Frontal cortex (tissue), 3 donors: ENCODE measurements at regions not wholly inside any gene's neighbourhood (a gene's known extent, or its start where the extent isn't known, plus 50 kb on each side); places are given as distances from the start of the nearest gene placed in this dataset.
"Not testable (repeated sequence)": the region's sequence is repeated elsewhere in the genome, so short reads cannot be mapped to it uniquely, and the experiment has no call there.

Source experiments
- DNase-seq, 2 donors: peaks; one replicate each; pipeline ENCODE4 v3.0.0; 2012; ENCODE audit warnings: low spot score in 2 of 2
- FAIRE-seq: peaks from 2 replicates; lab custom pipeline; 2012; peaks lifted over from hg19 to GRCh38; lab: Jason Lieb, UNC
- donor health status: control.
- donor health status: control.
- donor health status: control.

- no peak for DNase-seq
- no peak for FAIRE-seq
Observed at GRCh38 chr22:47366026-47366767, 603.7 kb downstream of the TBC1D22A start.

GRCh38 chr22:47361247-47361646 lies 598.8 kb downstream of the TBC1D22A start:
- DNase-seq (no peak), FAIRE-seq (no peak)

- no peak for DNase-seq
- no peak for FAIRE-seq
Observed at GRCh38 chr22:47357493-47357892, 595.0 kb downstream of the TBC1D22A start.

- FAIRE-seq: no peak
Observed at GRCh38 chr22:47357086-47357485, 594.6 kb downstream of the TBC1D22A start.

GRCh38 chr22:47356511-47357011 lies 594.1 kb downstream of the TBC1D22A start:
- DNase-seq (no peak), FAIRE-seq (no peak)

More at GRCh38 chr22:47357086-47357485, 594.6 kb downstream of the TBC1D22A start:
- DNase-seq: no peak

- FAIRE-seq (no peak), DNase-seq (no peak)
Observed at GRCh38 chr22:47355776-47356510, 593.5 kb downstream of the TBC1D22A start.

GRCh38 chr22:47355388-47355725 lies 592.9 kb downstream of the TBC1D22A start:
- no peak for FAIRE-seq
- DNase-seq: no peak

GRCh38 chr22:47354668-47355387 lies 592.4 kb downstream of the TBC1D22A start:
- FAIRE-seq: no peak

GRCh38 chr22:47352920-47353700 lies 590.7 kb downstream of the TBC1D22A start:
- no peak for DNase-seq
- no peak for FAIRE-seq

More at GRCh38 chr22:47354668-47355387, 592.4 kb downstream of the TBC1D22A start:
- DNase-seq: no peak

GRCh38 chr22:47351836-47352579 lies 589.6 kb downstream of the TBC1D22A start:
- FAIRE-seq: no peak
- no peak for DNase-seq

- not testable (repeated sequence) for FAIRE-seq, DNase-seq
Observed at GRCh38 chr22:47346287-47346686, 583.8 kb downstream of the TBC1D22A start.

GRCh38 chr22:47345025-47345424 lies 582.6 kb downstream of the TBC1D22A start:
- DNase-seq (no peak), FAIRE-seq (no peak)

- no peak for DNase-seq
- no peak for FAIRE-seq
Observed at GRCh38 chr22:47344414-47344813, 582.0 kb downstream of the TBC1D22A start.

- FAIRE-seq: no peak
Observed at GRCh38 chr22:47343611-47344010, 581.2 kb downstream of the TBC1D22A start.

GRCh38 chr22:47342446-47342845 lies 580.0 kb downstream of the TBC1D22A start:
- FAIRE-seq: no peak
- DNase-seq: no peak

More at GRCh38 chr22:47343611-47344010, 581.2 kb downstream of the TBC1D22A start:
- DNase-seq: no peak

GRCh38 chr22:47341464-47341863 lies 579.0 kb downstream of the TBC1D22A start:
- DNase-seq (no peak), FAIRE-seq (no peak)

GRCh38 chr22:47340851-47341436 lies 578.5 kb downstream of the TBC1D22A start:
- FAIRE-seq (no peak), DNase-seq (no peak)

- FAIRE-seq: no peak
- DNase-seq: peak in 1 of 2 donors; percentile 33
Observed at GRCh38 chr22:47337161-47337621, 574.7 kb downstream of the TBC1D22A start.
